ENCODE measurements at regions not wholly inside any gene's neighbourhood (a gene's known extent, or its start where the extent isn't known, plus 50 kb on each side); places are given as distances from the start of the nearest gene placed in this dataset.

- TF ChIP-seq POLR2AphosphoS5 (IDR thresholded peaks at IDR 0.05) (no peak), CTCF (IDR thresholded peaks at IDR 0.05) (no peak), EP300 (IDR thresholded peaks at IDR 0.05) (no peak), POLR2A (IDR thresholded peaks at IDR 0.05) (no peak)
- no peak overlapping the region for H3K4me3 ChIP-seq
- WGBS, 5 donors, result 71 to 86% (median 79%) methylated on average over 3 of the region's 3 CpGs
Observed at GRCh38 chr6:78465059-78465634, 402.2 kb upstream of the IRAK1BP1 start.

GRCh38 chr6:78476561-78476960 is 390.8 kb upstream of the IRAK1BP1 start:
- H3K27ac ChIP-seq, result no peak overlapping the region
- H3K4me3 ChIP-seq, result no peak overlapping the region
- no peaks in the 10 kb centered on the region for H3K36me3 ChIP-seq
- intact Hi-C loops (cut with DNase I; ENCODE audit: low total_unique reads), result no loop called here
- no peaks in the 10 kb centered on the region for H3K27me3 ChIP-seq
- no peaks in the 10 kb centered on the region for H3K4me1 ChIP-seq
- H3K9me3 ChIP-seq, result no peaks in the 10 kb centered on the region
- no peak for DNase-seq
- TF ChIP-seq POLR2AphosphoS5 (IDR thresholded peaks at IDR 0.05) (no peak), POLR2A (IDR thresholded peaks at IDR 0.05) (no peak), CTCF (IDR thresholded peaks at IDR 0.05) (no peak), EP300 (IDR thresholded peaks at IDR 0.05) (no peak)

More at GRCh38 chr6:78465059-78465634, 402.2 kb upstream of the IRAK1BP1 start:
- no peak overlapping the region for H3K27ac ChIP-seq
- intact Hi-C loops (cut with DNase I; ENCODE audit: low total_unique reads), result no loop called here
- peaks cover 0 to 16% (median 6%) of the 10 kb centered on the region in 4 donors for H3K9me3 ChIP-seq
- DNase-seq, result no peak
- no peaks in the 10 kb centered on the region for H3K27me3 ChIP-seq
- H3K36me3 ChIP-seq, result no peaks in the 10 kb centered on the region
- no peaks in the 10 kb centered on the region for H3K4me1 ChIP-seq

- H3K27me3 ChIP-seq, result no peaks in the 10 kb centered on the region
- H3K4me3 ChIP-seq, result no peak overlapping the region
- DNase-seq, result no peak
- H3K27ac ChIP-seq, result no peak overlapping the region
- TF ChIP-seq POLR2A (IDR thresholded peaks at IDR 0.05), result no peak
- TF ChIP-seq EP300 (IDR thresholded peaks at IDR 0.05), result no peak
- TF ChIP-seq CTCF (IDR thresholded peaks at IDR 0.05), result no peak
- TF ChIP-seq POLR2AphosphoS5 (IDR thresholded peaks at IDR 0.05), result no peak
- WGBS, 5 donors, result 69 to 73% (median 72%) methylated on average over 4 of the region's 4 CpGs
- H3K36me3 ChIP-seq, result no peaks in the 10 kb centered on the region
- intact Hi-C loops (cut with DNase I; ENCODE audit: low total_unique reads), result no loop called here
- no peaks in the 10 kb centered on the region for H3K9me3 ChIP-seq
- no peaks in the 10 kb centered on the region for H3K4me1 ChIP-seq
Observed at GRCh38 chr6:78482801-78483552, 384.4 kb upstream of the IRAK1BP1 start.

GRCh38 chr6:78483553-78484197 is 383.7 kb upstream of the IRAK1BP1 start:
- 49 to 75% (median 56%) methylated on average over 2 of the region's 2 CpGs for WGBS, 5 donors
- Histone ChIP-seq H3K4me1 (no peaks in the 10 kb centered on the region), H3K36me3 (no peaks in the 10 kb centered on the region), H3K9me3 (no peaks in the 10 kb centered on the region), H3K27ac (no peak overlapping the region), H3K27me3 (no peaks in the 10 kb centered on the region), H3K4me3 (no peak overlapping the region)
- intact Hi-C loops (cut with DNase I; ENCODE audit: low total_unique reads), result no loop called here
- TF ChIP-seq POLR2A (IDR thresholded peaks at IDR 0.05) (no peak), POLR2AphosphoS5 (IDR thresholded peaks at IDR 0.05) (no peak), CTCF (IDR thresholded peaks at IDR 0.05) (no peak), EP300 (IDR thresholded peaks at IDR 0.05) (no peak)
- DNase-seq, result no peak
